PFSK-1 (cell line): ENCODE measurements at regions not wholly inside any gene's neighbourhood (a gene's known extent, or its start where the extent isn't known, plus 50 kb on each side); places are given as distances from the start of the nearest gene placed in this dataset.

Source experiments
- FOXP2 ChIP-seq: optimal IDR thresholded peaks from 2 replicates; pipeline ENCODE3; 2011; ENCODE audit warnings: borderline replicate concordance, control low read depth, inconsistent platforms; ENCODE audit not compliant: insufficient read depth; ENCODE audit errors: extremely low read length, extremely low read depth
- POLR2AphosphoS5 ChIP-seq: IDR thresholded peaks from 2 replicates; pipeline ENCODE4 v1.6.1; 2012; ENCODE audit warnings: low read depth, mild to moderate bottlenecking, control low read depth, low read length, moderate library complexity
- REST ChIP-seq, 2 experiments: IDR thresholded peaks; 2 replicates each; pipeline versions ENCODE4 v1.6.1 to v1.8.0; 2011 to 2012; ENCODE audit warnings: low read depth in 2 of 2, low read length in 2 of 2, control low read depth in 1 of 2, inconsistent platforms in 1 of 2, mild to moderate bottlenecking in 1 of 2, moderate library complexity in 1 of 2; ENCODE audit not compliant: insufficient read depth in 1 of 2
- SIN3A ChIP-seq: IDR thresholded peaks from 2 replicates; pipeline ENCODE4 v1.6.1; 2012; ENCODE audit warnings: mild to moderate bottlenecking, low read length, moderate library complexity, borderline replicate concordance; ENCODE audit not compliant: insufficient read depth
- TAF1 ChIP-seq: IDR thresholded peaks from 2 replicates; pipeline ENCODE4 v1.6.1; 2012; ENCODE audit warnings: low read length, control low read depth, borderline replicate concordance; ENCODE audit not compliant: insufficient read depth

- TF ChIP-seq POLR2AphosphoS5 (no peak), TAF1 (no peak), SIN3A (no peak), REST (IDR thresholded peaks at IDR 0.05; ENCODE audit: insufficient read depth in 1 of 2, low read depth in 2 of 2, low read length in 2 of 2) (no peak), FOXP2 (no peak)
Observed at GRCh38 chr13:88623150-88623549, 952.0 kb downstream of the SLITRK5 start.
